Suprapubic skin (tissue), 4 donors: ENCODE measurements at regions not wholly inside any gene's neighbourhood (a gene's known extent, or its start where the extent isn't known, plus 50 kb on each side); places are given as distances from the start of the nearest gene placed in this dataset.

Source experiments
- CTCF ChIP-seq, 2 donors: fragments of 200-600 bp in 1 of 2; fragments of 450-650 bp in 1 of 2; sonication (generic) in 1 of 2; IDR thresholded peaks; one replicate each; pipeline ENCODE4 v1.5.1; 2016 to 2019; ENCODE audit warnings: antibody characterized with exemption in 2 of 2, mild to moderate bottlenecking in 1 of 2, moderate library complexity in 1 of 2
- EP300 ChIP-seq: sonication (generic); formaldehyde crosslinking; IDR thresholded peaks from one replicate; pipeline ENCODE4 v1.6.1; 2017; ENCODE audit warnings: antibody characterized with exemption
- POLR2A ChIP-seq, 2 donors: fragments of 450-650 bp; IDR thresholded peaks; one replicate each; pipeline ENCODE4 v1.6.1; 2017; ENCODE audit warnings: antibody characterized with exemption in 2 of 2, mild to moderate bottlenecking in 2 of 2, moderate library complexity in 2 of 2
- POLR2AphosphoS5 ChIP-seq, 3 donors: sonication (generic); formaldehyde crosslinking; IDR thresholded peaks; one replicate each; pipeline ENCODE4 v1.6.1; 2017; ENCODE audit warnings: antibody characterized with exemption in 3 of 3

GRCh38 chr3:117617906-117618305, 908.3 kb downstream of the TUSC7 start:
- TF ChIP-seq CTCF (IDR thresholded peaks at IDR 0.05) (no peak), EP300 (no peak), POLR2AphosphoS5 (IDR thresholded peaks at IDR 0.05) (no peak), POLR2A (IDR thresholded peaks at IDR 0.05) (no peak)
